NCI-H128 (cell line): ENCODE measurements at regions not wholly inside any gene's neighbourhood (a gene's known extent, or its start where the extent isn't known, plus 50 kb on each side); places are given as distances from the start of the nearest gene placed in this dataset.

ENCODE experiments used
- DNase-seq: peaks from one replicate; lab custom pipeline; 2025; ENCODE audit not compliant: unreplicated experiment; lab: John Stamatoyannopoulos, UW

DNA sequence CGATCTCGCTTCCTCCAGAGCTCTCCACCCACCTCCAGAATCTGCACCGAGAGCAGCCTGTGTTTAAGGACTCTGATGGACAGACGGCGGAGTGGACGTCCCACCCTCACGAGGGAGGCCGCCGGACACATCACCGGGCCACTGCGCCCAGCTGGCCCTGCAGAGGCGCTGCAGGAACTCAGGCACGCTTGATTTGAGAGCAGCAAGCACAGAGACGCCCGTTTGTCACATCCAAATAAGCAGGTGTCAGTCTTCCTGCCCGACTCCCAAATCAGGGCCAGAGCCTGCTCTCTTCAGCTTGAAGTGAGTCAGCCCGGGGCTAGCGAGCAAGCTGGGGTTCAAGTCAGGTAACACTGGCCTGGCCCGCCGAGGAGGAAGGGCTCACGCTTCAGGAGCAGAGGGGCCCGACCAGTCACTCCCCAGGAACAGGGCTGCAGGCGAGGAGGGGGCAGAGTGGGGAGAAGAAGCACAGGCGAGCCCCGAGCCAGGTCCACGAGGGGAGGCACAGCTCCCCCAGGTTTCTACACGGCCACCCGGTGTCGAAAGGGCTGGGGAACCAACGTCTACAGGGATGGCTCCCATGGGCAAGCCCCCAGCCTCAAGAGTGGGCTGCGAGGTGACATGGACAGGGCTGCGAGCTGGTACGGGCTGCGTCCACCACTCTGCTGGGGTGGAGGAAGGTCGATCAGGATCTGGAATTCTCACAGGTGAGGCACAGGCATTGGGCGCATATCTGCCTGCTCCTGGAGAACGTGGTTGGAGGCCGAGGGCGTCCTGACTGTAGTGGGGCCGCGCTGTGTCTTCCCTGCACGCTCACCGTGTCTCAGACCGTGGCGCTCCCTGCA is 52.5 kb upstream of the CTDP1 start:
- DNase-seq: no peak

DNA sequence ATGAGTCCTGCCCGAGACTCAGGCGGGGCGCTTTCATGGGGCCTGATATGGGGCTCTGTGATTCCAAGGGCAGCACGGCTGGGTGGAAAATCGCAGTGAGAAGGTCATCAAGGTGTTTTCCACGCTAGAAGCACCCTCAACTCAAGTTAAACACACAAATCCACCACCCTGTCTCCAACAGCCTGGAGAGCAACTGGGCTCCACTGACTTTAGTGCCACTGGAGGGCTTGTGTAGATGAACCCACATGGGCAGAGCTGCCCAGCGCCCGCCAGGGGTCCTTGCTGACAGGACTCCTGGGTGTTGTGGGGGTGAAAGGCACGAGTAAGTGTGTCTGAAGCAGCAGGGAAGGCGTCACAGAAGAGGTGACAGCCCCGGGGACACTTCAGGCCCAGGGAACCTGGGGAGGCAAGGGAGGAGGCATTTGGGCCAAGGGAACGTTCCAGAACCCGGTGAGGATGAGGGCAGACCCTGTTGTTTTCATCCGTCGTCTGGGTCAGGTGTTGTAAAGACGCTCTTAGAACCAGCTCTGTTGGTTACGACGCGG is 51.8 kb upstream of the CTDP1 start:
- DNase-seq: no peak

DNA sequence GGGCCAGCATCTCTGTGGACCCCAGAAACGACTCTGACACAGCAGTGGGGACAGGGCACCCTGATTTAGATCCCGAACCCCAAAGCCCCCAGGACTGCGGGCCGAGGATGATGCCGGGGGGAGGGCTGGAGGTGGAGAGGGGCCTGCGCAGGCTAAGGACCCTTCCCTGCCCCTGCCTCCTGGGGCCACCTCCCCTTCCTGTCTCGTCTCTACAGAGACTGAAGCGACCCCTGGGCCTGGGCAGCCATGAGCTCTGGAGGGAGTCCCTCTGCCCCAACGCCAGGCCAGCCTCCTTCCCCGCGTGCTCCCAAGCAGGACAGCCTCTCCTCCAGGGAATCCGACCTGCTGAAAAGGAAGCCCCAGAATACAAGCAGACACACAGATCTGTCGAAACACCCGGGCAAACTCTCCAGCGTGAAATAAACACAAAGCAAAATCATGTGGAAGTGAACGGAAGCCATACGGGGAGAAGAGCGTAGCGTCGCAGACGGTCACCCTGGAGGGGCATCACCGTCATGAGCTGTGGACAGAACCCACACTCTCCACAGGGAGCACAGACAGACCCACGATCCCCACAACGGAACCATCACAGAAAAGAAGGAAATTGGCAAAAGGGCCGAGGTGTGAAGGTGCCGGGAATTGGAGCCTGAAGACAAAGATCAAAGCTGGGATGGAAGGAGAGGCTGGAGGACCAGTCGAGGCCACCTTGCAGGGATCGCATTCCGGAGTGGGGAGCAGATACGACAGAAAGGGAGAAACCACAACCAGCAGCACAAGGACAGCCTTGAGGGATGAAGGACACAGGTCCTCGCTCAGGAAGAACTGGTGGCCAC is 51.0 kb upstream of the CTDP1 start:
- DNase-seq: no peak

DNA sequence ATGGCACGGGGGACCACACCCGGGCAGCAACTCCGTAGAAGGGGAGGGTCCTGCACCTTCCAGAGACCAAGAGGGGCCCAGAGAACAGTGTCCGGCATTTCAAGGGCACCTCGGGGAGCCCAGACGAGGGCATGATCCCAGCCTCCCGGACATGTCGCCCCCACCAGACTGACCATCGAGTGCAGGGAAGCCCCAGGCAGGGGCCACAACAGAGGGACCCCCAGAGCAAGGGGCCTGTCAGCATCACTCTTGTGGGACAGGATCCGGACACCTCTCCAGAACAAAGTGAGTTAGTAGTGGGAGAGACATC is 50.4 kb upstream of the CTDP1 start:
- DNase-seq: no peak

DNA sequence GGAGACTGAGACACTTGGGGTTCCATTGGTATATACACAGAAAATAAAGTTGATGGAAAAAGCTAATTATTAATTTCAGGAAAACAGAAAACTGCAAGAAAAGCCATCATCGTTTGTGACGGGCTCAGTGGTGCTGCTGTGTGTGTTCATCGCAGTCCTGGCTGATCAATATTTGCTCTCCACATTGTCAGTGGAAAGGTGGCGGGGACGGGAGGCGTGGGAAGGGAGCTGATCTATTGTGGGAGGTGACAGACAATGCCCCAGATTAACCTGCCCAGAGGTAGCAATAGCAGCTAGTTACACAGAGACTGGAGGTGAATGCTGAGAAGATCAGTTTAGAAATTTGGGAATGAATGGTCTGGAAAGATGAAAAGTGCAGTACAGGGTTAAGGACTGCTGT is 50.0 kb upstream of the CTDP1 start:
- no peak for DNase-seq
